GM12878 (cell line): ENCODE measurements at regions not wholly inside any gene's neighbourhood (a gene's known extent, or its start where the extent isn't known, plus 50 kb on each side); places are given as distances from the start of the nearest gene placed in this dataset.

Experiments used
- ATAC-seq: fragments of 200-7000 bp; cut with Tn5 transposase; 3 replicates; pipeline ENCODE4 v1.9.1; 2020; ENCODE audit warnings: mild to moderate bottlenecking, moderate library complexity
- BruUV-seq: library from RNA; stranded (reverse); fragments of 400-500 nt; replicated peaks from 2 replicates; lab custom pipeline; 2021; lab: Mats Ljungman, UMichigan
- CTCF ChIA-PET: fragments of 300-600 bp; sonication (Branson Sonifier 250); formaldehyde crosslinking; extraction: SDS; loops from one replicate; lab custom pipeline; 2021; ENCODE audit warnings: inconsistent platforms; lab: Yijun Ruan, JAX
- POLR2A ChIA-PET: fragments of 350-600 bp; formaldehyde crosslinking; extraction: SDS; loops from one replicate; lab custom pipeline; 2021; ENCODE audit warnings: inconsistent platforms; lab: Charles Lee
- RAD21 ChIA-PET: fragments of 300-600 bp; sonication (Branson Sonifier 250); formaldehyde crosslinking; loops from one replicate; lab custom pipeline; 2023; ENCODE audit warnings: antibody characterized with exemption; ENCODE audit not compliant: unreplicated experiment; lab: Charles Lee
- SMC1A ChIA-PET: fragments of 300-600 bp; sonication (Branson Sonifier 250); formaldehyde crosslinking; loops from one replicate; lab custom pipeline; 2023; ENCODE audit not compliant: unreplicated experiment, uncharacterized antibody; lab: Charles Lee
- DNase-seq: peaks from one replicate; pipeline ENCODE4 v3.0.0-alpha.2; 2011; ENCODE audit warnings: low read depth, low spot score
- FAIRE-seq: peaks from 3 replicates; lab custom pipeline; 2011; peaks lifted over from hg19 to GRCh38; lab: Jason Lieb, UNC
- H2AFZ ChIP-seq: 2 replicates; pipeline ENCODE4 v1.6.0; 2011; ENCODE audit warnings: low read depth, low read length, control low read depth; ENCODE audit not compliant: control insufficient read depth
- H3K27ac ChIP-seq: 2 replicates; pipeline ENCODE4 v1.5.1; 2011; ENCODE audit warnings: control low read depth; ENCODE audit not compliant: control insufficient read depth, insufficient read depth
- H3K27me3 ChIP-seq, 2 experiments: replicated peaks in 1 of 2; 2 replicates each; pipeline versions ENCODE4 v1.6.0 to v1.6.1; 2011; ENCODE audit warnings: low read length in 1 of 2; ENCODE audit not compliant: control insufficient read depth in 2 of 2, insufficient read depth in 2 of 2
- H3K36me3 ChIP-seq, 2 experiments: 2 replicates each; pipeline ENCODE4 v1.5.1; 2011; ENCODE audit warnings: low read length in 1 of 2; ENCODE audit not compliant: control insufficient read depth in 2 of 2, insufficient read depth in 2 of 2
- H3K4me1 ChIP-seq: 2 replicates; pipeline ENCODE4 v1.6.1; 2011; ENCODE audit warnings: mild to moderate bottlenecking, low read length, moderate library complexity, mixed read lengths; ENCODE audit not compliant: control insufficient read depth, insufficient read depth
- H3K4me2 ChIP-seq: 2 replicates; pipeline ENCODE4 v1.6.0; 2011; ENCODE audit warnings: control low read depth; ENCODE audit not compliant: control insufficient read depth, insufficient read depth
- H3K4me3 ChIP-seq: fragments of 200-600 bp; sonication (generic); 2 replicates; pipeline ENCODE4 v1.5.1; 2016
- H3K79me2 ChIP-seq: 2 replicates; pipeline ENCODE4 v1.6.0; 2011; ENCODE audit warnings: low read length; ENCODE audit not compliant: control insufficient read depth, insufficient read depth
- H3K9ac ChIP-seq: 2 replicates; pipeline ENCODE4 v1.8.0; 2011; ENCODE audit warnings: low read length, control low read depth, mixed read lengths; ENCODE audit not compliant: control insufficient read depth, insufficient read depth
- H3K9me3 ChIP-seq: replicated peaks from 3 replicates; pipeline ENCODE4 v1.5.1; 2011; ENCODE audit warnings: mild to moderate bottlenecking, low read length; ENCODE audit not compliant: control insufficient read depth, insufficient read depth
- H4K20me1 ChIP-seq: 2 replicates; pipeline ENCODE4 v1.6.0; 2011; ENCODE audit not compliant: control insufficient read depth, insufficient read depth
- BACH1 ChIP-seq: fragments of 450-650 bp; IDR thresholded peaks from 2 replicates; pipeline ENCODE4 v1.6.1; 2017; ENCODE audit warnings: mild to moderate bottlenecking, borderline replicate concordance
- BHLHE40 ChIP-seq, 2 experiments: fragments of 450-650 bp in 1 of 2; IDR thresholded peaks; 2 replicates each; pipeline ENCODE4 v1.6.1; 2011 to 2017; ENCODE audit warnings: low read depth in 2 of 2, borderline replicate concordance in 1 of 2, improper control_type of control experiment in 1 of 2, low read length in 1 of 2, mild to moderate bottlenecking in 1 of 2
- BRCA1 ChIP-seq: IDR thresholded peaks from 2 replicates; pipeline ENCODE4 v1.6.1; 2011; ENCODE audit warnings: low read depth, low read length, improper control_type of control experiment
- CEBPZ ChIP-seq: fragments of 150-350 bp; IDR thresholded peaks from 2 replicates; pipeline ENCODE4 v1.6.1; 2016; ENCODE audit warnings: low read depth, low read length
- FOXK2 ChIP-seq: fragments of 450-650 bp; IDR thresholded peaks from 2 replicates; pipeline ENCODE4 v1.6.1; 2017; ENCODE audit warnings: mild to moderate bottlenecking, moderate library complexity
- NR2C1 ChIP-seq: fragments of 450-650 bp; IDR thresholded peaks from 2 replicates; pipeline ENCODE4 v1.6.1; 2017; ENCODE audit warnings: antibody characterized with exemption, mild to moderate bottlenecking, moderate library complexity
- POLR2A ChIP-seq: IDR thresholded peaks from 2 replicates; pipeline ENCODE4 v1.6.1; 2011; ENCODE audit warnings: low read depth, mild to moderate bottlenecking, low read length
- POLR2AphosphoS5 ChIP-seq: IDR thresholded peaks from 2 replicates; pipeline ENCODE4 v1.6.1; 2011; ENCODE audit warnings: mild to moderate bottlenecking, low read length, inconsistent platforms
- SP1 ChIP-seq: IDR thresholded peaks from one replicate; pipeline ENCODE4 v1.6.1; 2011; ENCODE audit warnings: low read depth, low read length
- SUPT20H ChIP-seq: IDR thresholded peaks from 2 replicates; pipeline ENCODE4 v1.6.1; 2011; ENCODE audit warnings: low read depth, mild to moderate bottlenecking, low read length, moderate library complexity, borderline replicate concordance; ENCODE audit not compliant: control insufficient read depth
- SUZ12 ChIP-seq: fragments of 200-600 bp; sonication (generic); IDR thresholded peaks from one replicate; pipeline ENCODE4 v1.6.1; 2018; ENCODE audit warnings: antibody characterized with exemption, mild to moderate bottlenecking; ENCODE audit not compliant: unreplicated experiment
- TARDBP ChIP-seq: IDR thresholded peaks from 2 replicates; pipeline ENCODE4 v1.6.1; 2016; ENCODE audit warnings: borderline replicate concordance
- ZBTB11 ChIP-seq: fragments of 450-650 bp; formaldehyde crosslinking; IDR thresholded peaks from 2 replicates; pipeline ENCODE4 v1.5.0; 2022; ENCODE audit warnings: mild to moderate bottlenecking, missing genetic modification characterization
- ZNF24 ChIP-seq: fragments of 450-650 bp; IDR thresholded peaks from 2 replicates; pipeline ENCODE4 v1.6.1; 2017; ENCODE audit warnings: antibody characterized with exemption, mild to moderate bottlenecking
- ZNF622 ChIP-seq: fragments of 450-650 bp; IDR thresholded peaks from 2 replicates; pipeline ENCODE4 v1.6.1; 2017; ENCODE audit warnings: mild to moderate bottlenecking, inconsistent platforms
- in situ Hi-C: fragments of 300-500 bp; cut with MboI; formaldehyde crosslinking; loops from 9 replicates; pipeline ENCODE4 v1.14.3; 2018; ENCODE audit warnings: mixed read lengths
- intact Hi-C: fragments of 100-400 bp; cut with micrococcal nuclease; formaldehyde crosslinking; loops from one replicate; pipeline ENCODE4 v1.14.2; 2022; ENCODE audit not compliant: unreplicated experiment

- H3K4me3 ChIP-seq, result no peak overlapping the region
- CTCF ChIA-PET, result interaction anchor here (0.5 kb wide), 1 partner anchor 648 kb away, joined by 4 read pairs; no protein-coding TSS in a partner anchor
- no peak overlapping the region for H3K9ac ChIP-seq
- H3K4me1 ChIP-seq, result no peaks in the 10 kb centered on the region
- H3K79me2 ChIP-seq, result no peaks in the 10 kb centered on the region
- peaks cover 1 to 4% of the 10 kb centered on the region in 2 experiments; a peak in 2 of 4 replicates for H3K27me3 ChIP-seq
- no peaks in the 10 kb centered on the region for H3K9me3 ChIP-seq
- H3K27ac ChIP-seq, result no peak overlapping the region
- ATAC-seq, result no peak
- BruUV-seq, result no TSS peak
- no peak for TF ChIP-seq BACH1
- no peak for TF ChIP-seq NR2C1
- no peak for TF ChIP-seq SP1
- TF ChIP-seq BRCA1, result no peak
- no peak for TF ChIP-seq BHLHE40 (IDR thresholded peaks at IDR 0.05; ENCODE audit: borderline replicate concordance in 1 of 2, low read depth in 2 of 2, low read length in 1 of 2)
- no peak for TF ChIP-seq SUZ12
- TF ChIP-seq ZNF622, result no peak
- TF ChIP-seq FOXK2, result no peak
- TF ChIP-seq POLR2A, result no peak
- no peak for TF ChIP-seq ZNF24
- TF ChIP-seq ZBTB11, result no peak
- TF ChIP-seq POLR2AphosphoS5, result no peak
- TF ChIP-seq SUPT20H, result no peak
- no peak for TF ChIP-seq TARDBP
- TF ChIP-seq CEBPZ, result no peak
- no peaks in the 10 kb centered on the region for H3K36me3 ChIP-seq
- in situ Hi-C loops (no loop called here), intact Hi-C loops (no loop called here)
- no peak for DNase-seq
- no peaks in the 10 kb centered on the region; the same call in none of the 2 replicates for H4K20me1 ChIP-seq
- SMC1A ChIA-PET, result interaction anchor here (1.0 to 1.2 kb wide), 2 partner anchors 10 to 31 kb away, joined by 3 read pairs; no protein-coding TSS in a partner anchor
- no peak for FAIRE-seq
- POLR2A ChIA-PET, result no interaction called here
- H2AFZ ChIP-seq, result no peak overlapping the region
- RAD21 ChIA-PET, result no interaction called here
- H3K4me2 ChIP-seq, result no peak overlapping the region
Measured at GRCh38 chr7:25286756-25287155, 58.5 kb upstream of the NPVF start.
